Tibial nerve (tissue), 4 donors: ENCODE measurements at regions not wholly inside any gene's neighbourhood (a gene's known extent, or its start where the extent isn't known, plus 50 kb on each side); places are given as distances from the start of the nearest gene placed in this dataset.

Experiments used
- DNase-seq, 2 donors: peaks; one replicate each; pipeline ENCODE4 v3.0.0-alpha.2; 2019; ENCODE audit warnings: low spot score in 2 of 2
- H3K27ac ChIP-seq, 4 donors: fragments of 200-600 bp; sonication (generic) in 3 of 4; one replicate each; pipeline ENCODE4 v1.5.1; 2017 to 2019; ENCODE audit warnings: mild to moderate bottlenecking in 1 of 4
- H3K27me3 ChIP-seq, 2 donors: fragments of 200-600 bp; sonication (generic) in 1 of 2; one replicate each; pipeline versions ENCODE4 v1.5.1 to v1.6.0; 2017 to 2019
- H3K36me3 ChIP-seq, 3 donors: fragments of 200-600 bp; sonication (generic); one replicate each; pipeline ENCODE4 v1.5.1; 2018 to 2019
- H3K4me1 ChIP-seq, 4 donors: fragments of 200-600 bp; sonication (generic) in 3 of 4; one replicate each; pipeline ENCODE4 v1.5.1; 2017 to 2019
- H3K4me3 ChIP-seq, 4 donors: fragments of 200-600 bp; sonication (generic) in 3 of 4; one replicate each; pipeline ENCODE4 v1.5.1; 2017 to 2019; ENCODE audit warnings: mild to moderate bottlenecking in 1 of 4, moderate library complexity in 1 of 4
- H3K9me3 ChIP-seq, 4 donors: fragments of 200-600 bp; sonication (generic) in 3 of 4; one replicate each; pipeline ENCODE4 v1.5.1; 2017 to 2019
- CTCF ChIP-seq, 5 experiments: fragments of 200-600 bp in 3 of 5; fragments of 450-650 bp in 2 of 5; sonication (generic) in 3 of 5; IDR thresholded peaks; one replicate each; pipeline ENCODE4 v1.5.1; 2016 to 2019; ENCODE audit warnings: antibody characterized with exemption in 5 of 5, mild to moderate bottlenecking in 3 of 5, moderate library complexity in 2 of 5
- EP300 ChIP-seq, 2 donors: sonication (generic); formaldehyde crosslinking; IDR thresholded peaks; one replicate each; pipeline ENCODE4 v1.6.1; 2017; ENCODE audit warnings: antibody characterized with exemption in 2 of 2, mild to moderate bottlenecking in 1 of 2
- POLR2A ChIP-seq, 2 donors: fragments of 450-650 bp; IDR thresholded peaks; one replicate each; pipeline ENCODE4 v1.6.1; 2017; ENCODE audit warnings: antibody characterized with exemption in 2 of 2, mild to moderate bottlenecking in 2 of 2, moderate library complexity in 2 of 2
- WGBS, 2 donors: methylation state at CpG; one replicate each; pipeline ENCODE4 v1.1.5; 2018; 5-methylcytosine and 5-hydroxymethylcytosine counted together

- Histone ChIP-seq H3K4me3 (no peak overlapping the region), H3K27ac (no peak overlapping the region), H3K36me3 (no peaks in the 10 kb centered on the region), H3K27me3 (no peaks in the 10 kb centered on the region), H3K9me3 (no peaks in the 10 kb centered on the region), H3K4me1 (no peaks in the 10 kb centered on the region)
- DNase-seq: no peak
- TF ChIP-seq CTCF (IDR thresholded peaks at IDR 0.05): no peak
- TF ChIP-seq POLR2A (IDR thresholded peaks at IDR 0.05): no peak
- no peak for TF ChIP-seq EP300 (IDR thresholded peaks at IDR 0.05)
- 82 to 86% methylated on average over 2 of the region's 2 CpGs for WGBS, 2 donors
These were observed 255.9 kb upstream of the ADRA1B start for GRCh38 chr5:159660401-159660800.

GRCh38 chr5:159663986-159664385 is 252.3 kb upstream of the ADRA1B start:
- 69 to 74% methylated on average over 1 of the region's 1 CpG for WGBS, 2 donors
- H3K4me1 ChIP-seq: no peaks in the 10 kb centered on the region
- H3K9me3 ChIP-seq: no peaks in the 10 kb centered on the region
- no peak overlapping the region for H3K4me3 ChIP-seq
- no peak for TF ChIP-seq CTCF (IDR thresholded peaks at IDR 0.05)
- no peak overlapping the region for H3K27ac ChIP-seq
- H3K27me3 ChIP-seq: no peaks in the 10 kb centered on the region
- no peaks in the 10 kb centered on the region for H3K36me3 ChIP-seq
- DNase-seq: no peak

GRCh38 chr5:159667286-159667685 is 249.0 kb upstream of the ADRA1B start:
- Histone ChIP-seq H3K36me3 (no peaks in the 10 kb centered on the region), H3K27ac (no peak overlapping the region), H3K4me1 (no peaks in the 10 kb centered on the region), H3K27me3 (no peaks in the 10 kb centered on the region), H3K9me3 (peaks cover 0 to under 1% (median 0%) of the 10 kb centered on the region in 4 donors), H3K4me3 (no peak overlapping the region)
- TF ChIP-seq CTCF (IDR thresholded peaks at IDR 0.05) (no peak), POLR2A (IDR thresholded peaks at IDR 0.05) (no peak), EP300 (IDR thresholded peaks at IDR 0.05) (no peak)
- WGBS, 2 donors: 54% methylated on average over 2 of the region's 2 CpGs
- no peak for DNase-seq

GRCh38 chr5:159668556-159668955 is 247.7 kb upstream of the ADRA1B start:
- Histone ChIP-seq H3K9me3 (peaks cover 0 to 13% (median 0%) of the 10 kb centered on the region in 4 donors), H3K27ac (no peak overlapping the region), H3K27me3 (no peaks in the 10 kb centered on the region), H3K4me1 (no peaks in the 10 kb centered on the region), H3K36me3 (no peaks in the 10 kb centered on the region), H3K4me3 (no peak overlapping the region)
- DNase-seq: no peak
- 43 to 54% methylated on average over 3 of the region's 3 CpGs for WGBS, 2 donors
- TF ChIP-seq EP300 (IDR thresholded peaks at IDR 0.05) (no peak), POLR2A (IDR thresholded peaks at IDR 0.05) (no peak), CTCF (IDR thresholded peaks at IDR 0.05) (no peak)

GRCh38 chr5:159669559-159669958 is 246.7 kb upstream of the ADRA1B start:
- no peaks in the 10 kb centered on the region for H3K4me1 ChIP-seq
- no peak overlapping the region for H3K27ac ChIP-seq
- H3K9me3 ChIP-seq: peaks cover 0 to 18% (median 0%) of the 10 kb centered on the region in 4 donors
- H3K36me3 ChIP-seq: no peaks in the 10 kb centered on the region
- TF ChIP-seq CTCF (IDR thresholded peaks at IDR 0.05): no peak
- TF ChIP-seq EP300 (IDR thresholded peaks at IDR 0.05): no peak
- no peak for TF ChIP-seq POLR2A (IDR thresholded peaks at IDR 0.05)
- WGBS, 2 donors: 78 to 80% methylated on average over 4 of the region's 4 CpGs
- no peaks in the 10 kb centered on the region for H3K27me3 ChIP-seq
- DNase-seq: no peak
- no peak overlapping the region for H3K4me3 ChIP-seq
